Astrocyte of the spinal cord (primary cell): ENCODE measurements at regions not wholly inside any gene's neighbourhood (a gene's known extent, or its start where the extent isn't known, plus 50 kb on each side); places are given as distances from the start of the nearest gene placed in this dataset.

Experiments used
- DNase-seq: peaks from one replicate; pipeline ENCODE4 v3.0.0; 2011; ENCODE audit warnings: low read depth, low spot score
- H3K4me3 ChIP-seq: 2 replicates; pipeline ENCODE4 v1.5.1; 2011; ENCODE audit warnings: low read depth, mild to moderate bottlenecking, low read length, moderate library complexity
- in situ Hi-C: cut with HindIII; loops from 2 replicates; pipeline ENCODE4 v1.10.0; 2017; ENCODE audit warnings: low sequenced_read_pairs
- TF ChIP-seq, protein P1 (sequence below): IDR thresholded peaks from 2 replicates; pipeline ENCODE4 v1.5.1; 2012; ENCODE audit warnings: low read depth, mild to moderate bottlenecking, low read length, inconsistent platforms

DNA sequence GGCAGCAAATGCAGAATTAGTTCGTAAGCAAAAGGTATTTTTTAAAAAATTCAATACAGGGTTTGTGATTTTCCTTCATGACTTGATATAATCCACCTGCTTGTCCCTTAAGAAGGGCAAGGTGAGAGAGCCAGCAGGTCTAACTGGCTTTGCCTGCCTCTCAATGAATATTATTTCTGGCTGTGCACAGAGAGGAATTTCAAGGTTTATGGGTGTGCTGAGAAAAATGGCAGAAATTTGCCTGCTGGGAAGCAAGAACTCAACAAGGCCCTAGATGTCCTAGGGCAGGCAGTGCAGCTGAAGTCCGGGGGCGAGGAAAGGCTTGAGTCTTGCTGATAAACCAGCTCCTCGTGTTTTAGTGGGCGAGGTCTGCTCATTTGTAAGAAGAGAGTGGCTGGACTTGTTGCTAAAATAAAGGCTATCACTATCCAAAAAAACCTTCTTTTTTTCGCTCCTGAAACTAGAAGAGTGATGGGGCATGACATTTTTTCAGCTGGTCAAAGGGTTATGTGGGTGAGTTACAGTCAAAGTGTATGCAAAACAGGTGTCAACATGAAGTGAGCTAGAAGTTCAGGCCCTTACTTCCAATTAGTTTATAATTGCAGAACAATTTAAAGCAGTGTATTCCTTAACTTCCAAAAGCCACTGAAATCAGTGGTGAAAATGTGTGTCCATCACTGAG lies 385.8 kb upstream of the KLF6 start:
- no peak for DNase-seq
- TF ChIP-seq, protein P1, sequence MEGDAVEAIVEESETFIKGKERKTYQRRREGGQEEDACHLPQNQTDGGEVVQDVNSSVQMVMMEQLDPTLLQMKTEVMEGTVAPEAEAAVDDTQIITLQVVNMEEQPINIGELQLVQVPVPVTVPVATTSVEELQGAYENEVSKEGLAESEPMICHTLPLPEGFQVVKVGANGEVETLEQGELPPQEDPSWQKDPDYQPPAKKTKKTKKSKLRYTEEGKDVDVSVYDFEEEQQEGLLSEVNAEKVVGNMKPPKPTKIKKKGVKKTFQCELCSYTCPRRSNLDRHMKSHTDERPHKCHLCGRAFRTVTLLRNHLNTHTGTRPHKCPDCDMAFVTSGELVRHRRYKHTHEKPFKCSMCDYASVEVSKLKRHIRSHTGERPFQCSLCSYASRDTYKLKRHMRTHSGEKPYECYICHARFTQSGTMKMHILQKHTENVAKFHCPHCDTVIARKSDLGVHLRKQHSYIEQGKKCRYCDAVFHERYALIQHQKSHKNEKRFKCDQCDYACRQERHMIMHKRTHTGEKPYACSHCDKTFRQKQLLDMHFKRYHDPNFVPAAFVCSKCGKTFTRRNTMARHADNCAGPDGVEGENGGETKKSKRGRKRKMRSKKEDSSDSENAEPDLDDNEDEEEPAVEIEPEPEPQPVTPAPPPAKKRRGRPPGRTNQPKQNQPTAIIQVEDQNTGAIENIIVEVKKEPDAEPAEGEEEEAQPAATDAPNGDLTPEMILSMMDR = no peak
- in situ Hi-C loops = no loop called here
- no peak overlapping the region for H3K4me3 ChIP-seq

DNA sequence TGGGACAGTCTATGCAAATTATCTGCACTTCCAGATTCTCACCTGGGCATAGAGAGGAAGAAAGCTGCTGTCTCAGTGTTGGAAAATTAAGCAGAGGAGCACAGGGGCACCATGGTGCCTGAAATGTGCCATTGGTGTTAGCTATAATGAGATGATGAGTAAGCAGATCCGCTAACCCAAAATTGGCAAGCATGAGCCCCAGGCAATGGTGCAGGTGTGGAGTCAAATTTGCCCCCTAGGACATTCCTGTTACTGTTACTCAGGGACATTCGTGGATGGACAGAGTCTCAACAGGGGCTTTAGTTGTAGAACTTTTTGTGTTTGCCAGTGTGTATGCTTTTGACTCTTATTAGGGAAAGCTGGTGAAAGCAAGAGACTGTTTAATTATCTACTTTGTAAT lies 385.2 kb upstream of the KLF6 start:
- DNase-seq = no peak
- H3K4me3 ChIP-seq = no peak overlapping the region
- TF ChIP-seq, protein P1 = no peak
- in situ Hi-C loops = no loop called here

DNA sequence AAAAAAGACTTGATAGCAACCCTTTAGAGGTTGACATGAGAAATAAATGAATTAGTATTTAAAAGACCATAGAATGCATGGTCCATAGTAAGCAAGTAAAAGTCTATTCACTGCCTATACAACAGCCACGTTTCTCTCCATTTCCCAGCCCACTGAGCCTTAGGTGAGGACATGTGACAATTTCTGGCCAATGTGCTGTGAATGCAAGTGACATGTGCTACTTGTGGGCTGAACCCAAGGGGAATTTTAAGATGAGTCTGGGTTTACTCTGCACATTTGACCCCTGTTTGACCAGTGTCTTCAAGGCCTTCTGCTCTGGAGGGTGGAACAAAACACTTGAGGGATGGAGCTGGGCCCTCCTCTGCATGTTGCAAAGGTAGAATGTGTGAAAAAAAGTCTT lies 384.4 kb upstream of the KLF6 start:
- in situ Hi-C loops = no loop called here
- TF ChIP-seq, protein P1 = no peak

DNA sequence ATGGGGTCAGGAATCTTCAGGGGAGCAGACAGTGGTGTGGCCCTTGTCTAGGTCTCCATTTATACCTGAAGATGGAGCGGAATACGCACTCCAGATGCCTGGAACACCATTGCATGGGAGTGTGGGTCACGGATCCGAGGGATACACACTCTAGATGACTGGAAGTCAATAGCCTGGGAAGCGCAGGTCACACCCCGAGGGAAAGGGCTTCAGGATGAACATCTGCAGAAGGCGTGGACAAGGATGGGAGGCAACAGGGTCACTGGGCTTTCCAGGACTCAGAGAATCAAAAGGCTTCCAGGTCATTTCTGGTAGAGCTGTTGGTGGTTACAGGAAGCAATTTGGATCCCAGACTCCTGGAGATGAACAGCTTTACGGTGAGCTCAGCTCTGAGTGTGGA lies 382.2 kb upstream of the KLF6 start:
- in situ Hi-C loops = no loop called here
- TF ChIP-seq, protein P1 = no peak
- no peak for DNase-seq
- no peak overlapping the region for H3K4me3 ChIP-seq

More for the DNA sequence above, 384.4 kb upstream of the KLF6 start:
- DNase-seq = no peak
- no peak overlapping the region for H3K4me3 ChIP-seq

DNA sequence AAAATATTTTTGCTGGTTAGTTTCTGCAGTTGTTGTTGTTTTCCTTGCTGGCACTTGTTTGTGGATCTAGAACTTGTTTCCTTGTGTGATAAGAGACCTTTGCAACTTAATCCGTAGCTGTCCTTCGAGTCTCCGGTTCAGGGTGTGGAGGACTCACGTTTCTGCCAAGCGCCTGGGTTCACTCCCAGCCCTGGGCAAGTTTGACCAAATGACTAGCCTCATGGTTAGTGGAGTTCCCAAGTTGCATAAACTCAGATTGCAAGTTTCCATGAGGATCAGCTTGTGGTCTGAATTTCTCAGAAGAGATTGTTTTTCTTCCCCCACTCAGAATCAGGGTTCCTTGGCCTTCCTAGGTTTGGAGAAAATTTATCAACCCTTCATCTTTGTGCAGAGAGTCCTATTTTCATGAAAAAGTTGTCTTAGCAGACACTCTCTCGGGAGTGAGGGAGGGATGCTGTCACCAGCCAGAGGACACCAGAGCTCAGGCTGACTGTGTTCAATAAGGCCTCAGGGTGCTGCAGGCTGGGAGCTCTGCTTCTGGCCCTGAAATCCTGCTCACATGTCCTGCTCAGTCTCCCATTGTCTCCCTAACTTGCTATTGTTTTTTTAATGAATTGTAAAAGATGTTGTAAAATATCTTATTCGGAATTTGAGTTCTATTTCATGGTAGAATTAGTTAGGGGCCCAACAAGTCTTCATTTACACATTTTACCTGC lies 377.7 kb upstream of the KLF6 start:
- peak; percentile 5 for DNase-seq
- H3K4me3 ChIP-seq = no peak overlapping the region
- TF ChIP-seq, protein P1 = no peak
- in situ Hi-C loops = no loop called here

DNA sequence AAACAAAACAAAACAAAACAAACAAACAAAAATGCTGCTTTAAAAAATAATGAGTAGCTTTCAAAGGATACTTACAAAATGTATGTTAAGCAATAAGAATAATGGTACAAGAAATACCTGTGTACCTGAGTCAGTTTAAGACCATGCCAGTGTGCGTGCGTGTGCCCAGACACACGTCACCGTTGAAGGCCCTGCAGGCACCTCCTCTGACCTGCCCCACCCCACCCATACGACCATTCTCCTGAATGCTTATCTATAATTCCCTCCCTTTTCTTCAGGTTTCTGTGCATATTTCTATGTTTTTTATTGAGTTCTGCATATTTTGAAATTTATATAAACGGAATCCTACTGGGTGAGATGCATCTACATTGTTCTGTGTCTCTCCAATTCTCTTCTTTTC lies 374.2 kb upstream of the KLF6 start:
- TF ChIP-seq, protein P1 = no peak
- H3K4me3 ChIP-seq = no peak overlapping the region
- in situ Hi-C loops = no loop called here
- no peak for DNase-seq
